ENCODE measurements at regions not wholly inside any gene's neighbourhood (a gene's known extent, or its start where the extent isn't known, plus 50 kb on each side); places are given as distances from the start of the nearest gene placed in this dataset.

DNA sequence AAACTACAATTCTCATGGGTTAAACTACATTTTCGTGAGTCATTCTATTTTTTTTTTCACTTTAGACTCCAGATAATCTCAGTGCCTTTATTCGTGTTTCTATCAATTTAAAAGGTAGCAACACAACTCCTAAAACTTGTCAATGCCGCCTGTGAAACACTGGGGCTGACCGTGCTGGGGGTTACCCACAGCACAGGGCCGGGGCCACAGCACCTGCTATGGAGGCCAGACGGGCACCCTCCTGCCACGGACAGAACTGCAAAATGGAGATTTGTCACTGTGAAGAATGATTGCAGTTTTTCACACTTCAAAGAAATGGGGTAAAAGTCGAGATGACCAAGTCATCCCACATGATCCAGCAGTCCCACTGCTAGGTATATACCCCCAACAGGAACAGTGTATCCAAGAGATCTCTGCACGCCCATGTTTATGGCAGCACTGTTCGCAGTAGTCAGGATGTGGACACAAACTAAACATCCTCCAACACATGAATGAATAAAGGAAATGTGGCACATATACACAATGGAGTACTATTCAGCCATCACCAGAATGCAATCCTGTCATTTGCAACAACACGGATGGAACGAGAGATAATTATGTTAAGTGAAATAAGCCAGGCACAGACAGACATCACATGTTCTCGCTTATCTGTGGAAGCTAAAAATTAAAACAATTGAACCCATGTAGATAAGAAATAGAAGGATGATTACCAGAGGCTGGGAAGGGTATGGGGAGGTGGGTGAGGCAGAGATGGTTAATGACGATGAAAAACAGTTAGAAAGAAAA lies 290.1 kb downstream of the SMOC2 start:
- no peaks in the 10 kb centered on the region for H3K9me3 ChIP-seq
- H3K36me3 ChIP-seq: no peaks in the 10 kb centered on the region
- H3K27ac ChIP-seq: no peak overlapping the region
- TF ChIP-seq EP300 (IDR thresholded peaks at IDR 0.05) (no peak), POLR2AphosphoS5 (IDR thresholded peaks at IDR 0.05) (no peak), POLR2A (IDR thresholded peaks at IDR 0.05) (no peak)
- TF ChIP-seq, protein P1, sequence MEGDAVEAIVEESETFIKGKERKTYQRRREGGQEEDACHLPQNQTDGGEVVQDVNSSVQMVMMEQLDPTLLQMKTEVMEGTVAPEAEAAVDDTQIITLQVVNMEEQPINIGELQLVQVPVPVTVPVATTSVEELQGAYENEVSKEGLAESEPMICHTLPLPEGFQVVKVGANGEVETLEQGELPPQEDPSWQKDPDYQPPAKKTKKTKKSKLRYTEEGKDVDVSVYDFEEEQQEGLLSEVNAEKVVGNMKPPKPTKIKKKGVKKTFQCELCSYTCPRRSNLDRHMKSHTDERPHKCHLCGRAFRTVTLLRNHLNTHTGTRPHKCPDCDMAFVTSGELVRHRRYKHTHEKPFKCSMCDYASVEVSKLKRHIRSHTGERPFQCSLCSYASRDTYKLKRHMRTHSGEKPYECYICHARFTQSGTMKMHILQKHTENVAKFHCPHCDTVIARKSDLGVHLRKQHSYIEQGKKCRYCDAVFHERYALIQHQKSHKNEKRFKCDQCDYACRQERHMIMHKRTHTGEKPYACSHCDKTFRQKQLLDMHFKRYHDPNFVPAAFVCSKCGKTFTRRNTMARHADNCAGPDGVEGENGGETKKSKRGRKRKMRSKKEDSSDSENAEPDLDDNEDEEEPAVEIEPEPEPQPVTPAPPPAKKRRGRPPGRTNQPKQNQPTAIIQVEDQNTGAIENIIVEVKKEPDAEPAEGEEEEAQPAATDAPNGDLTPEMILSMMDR (IDR thresholded peaks at IDR 0.05): no peak
- no peak for DNase-seq
- intact Hi-C loops (cut with DNase I; ENCODE audit: low total_unique reads): no loop called here
- no peaks in the 10 kb centered on the region for H3K27me3 ChIP-seq
- H3K4me1 ChIP-seq: peaks cover 0 to 10% (median 0%) of the 10 kb centered on the region in 4 donors
- 81 to 88% (median 83%) methylated on average over 14 of the region's 14 CpGs for WGBS, 5 donors
- no peak overlapping the region for H3K4me3 ChIP-seq

GRCh38 chr6:168728056-168728455 lies 287.1 kb downstream of the SMOC2 start:
- intact Hi-C loops (cut with DNase I; ENCODE audit: low total_unique reads): no loop called here
- Histone ChIP-seq H3K4me1 (no peaks in the 10 kb centered on the region), H3K9me3 (peaks cover 0 to 6% (median 0%) of the 10 kb centered on the region in 4 donors), H3K4me3 (no peak overlapping the region), H3K36me3 (no peaks in the 10 kb centered on the region), H3K27ac (no peak overlapping the region), H3K27me3 (no peaks in the 10 kb centered on the region)
- DNase-seq: no peak
- TF ChIP-seq, protein P1 (IDR thresholded peaks at IDR 0.05): no peak
- TF ChIP-seq POLR2A (IDR thresholded peaks at IDR 0.05) (no peak), POLR2AphosphoS5 (IDR thresholded peaks at IDR 0.05) (no peak), EP300 (IDR thresholded peaks at IDR 0.05) (no peak)
- 71 to 91% (median 77%) methylated on average over 2 of the region's 2 CpGs for WGBS, 5 donors

GRCh38 chr6:168726312-168726856 lies 285.4 kb downstream of the SMOC2 start:
- Histone ChIP-seq H3K36me3 (no peaks in the 10 kb centered on the region), H3K9me3 (peaks cover 0 to 6% (median 0%) of the 10 kb centered on the region in 4 donors), H3K4me3 (no peak overlapping the region), H3K27me3 (no peaks in the 10 kb centered on the region), H3K4me1 (no peaks in the 10 kb centered on the region), H3K27ac (no peak overlapping the region)
- DNase-seq: no peak
- WGBS, 5 donors: 88 to 94% (median 92%) methylated on average over 12 of the region's 12 CpGs
- TF ChIP-seq POLR2AphosphoS5 (IDR thresholded peaks at IDR 0.05) (no peak), EP300 (IDR thresholded peaks at IDR 0.05) (no peak)
- TF ChIP-seq, protein P1 (IDR thresholded peaks at IDR 0.05): no peak
- intact Hi-C loops (cut with DNase I; ENCODE audit: low total_unique reads): no loop called here

DNA sequence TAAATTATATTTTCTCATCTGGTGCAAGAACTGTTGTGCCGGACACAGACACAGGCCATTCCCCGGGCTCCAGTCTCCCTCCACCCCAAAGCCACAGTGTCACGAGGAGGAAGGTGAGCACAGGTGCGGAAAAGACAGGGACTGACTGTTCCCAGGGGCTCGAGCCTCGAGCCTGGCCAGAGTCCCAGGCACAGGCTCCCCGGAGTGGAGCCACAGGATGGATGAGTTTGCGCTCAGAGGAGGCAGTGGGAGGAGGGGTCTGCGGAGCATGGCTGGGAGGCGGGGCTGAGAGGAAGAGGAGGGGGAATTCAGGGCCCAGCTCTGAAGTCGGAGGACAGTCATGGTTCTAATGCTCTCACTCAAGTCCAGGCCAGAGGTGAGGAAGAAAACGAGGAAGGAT lies 284.8 kb downstream of the SMOC2 start:
- TF ChIP-seq EP300 (IDR thresholded peaks at IDR 0.05): no peak
- TF ChIP-seq, protein P1 (IDR thresholded peaks at IDR 0.05): no peak
- TF ChIP-seq POLR2AphosphoS5 (IDR thresholded peaks at IDR 0.05): no peak
- TF ChIP-seq POLR2A (IDR thresholded peaks at IDR 0.05): no peak
- H3K27ac ChIP-seq: no peak overlapping the region
- intact Hi-C loops (cut with DNase I; ENCODE audit: low total_unique reads): no loop called here
- no peaks in the 10 kb centered on the region for H3K36me3 ChIP-seq
- no peaks in the 10 kb centered on the region for H3K4me1 ChIP-seq
- WGBS, 5 donors: 58 to 72% (median 63%) methylated on average over 12 of the region's 12 CpGs
- H3K27me3 ChIP-seq: no peaks in the 10 kb centered on the region
- no peak overlapping the region for H3K4me3 ChIP-seq
- DNase-seq: no peak
- H3K9me3 ChIP-seq: peaks cover 0 to 6% (median 0%) of the 10 kb centered on the region in 4 donors

Data from stomach (tissue), 8 donors.